ENCODE measurements at regions not wholly inside any gene's neighbourhood (a gene's known extent, or its start where the extent isn't known, plus 50 kb on each side); places are given as distances from the start of the nearest gene placed in this dataset.

GRCh38 chr3:118272991-118273390 lies 761.7 kb downstream of the IGSF11 start:
- DNase-seq (no peak), ATAC-seq (ENCODE audit: low read depth) (no peak)
- Mint-ChIP-seq H3K4me3 (no peak overlapping the region), H3K27ac (no peak overlapping the region), H3K4me1 (no peaks in the 10 kb centered on the region), H3K9me3 (peaks cover 16% of the 10 kb centered on the region), H3K36me3 (ENCODE audit: low read depth) (no peaks in the 10 kb centered on the region), H3K27me3 (no peaks in the 10 kb centered on the region)
- CTCF ChIA-PET = no interaction called here
- intact Hi-C loops (cut with micrococcal nuclease) = no loop called here
- POLR2A ChIA-PET = no interaction called here
- TF ChIP-seq CTCF (IDR thresholded peaks at IDR 0.05) = no peak

DNA sequence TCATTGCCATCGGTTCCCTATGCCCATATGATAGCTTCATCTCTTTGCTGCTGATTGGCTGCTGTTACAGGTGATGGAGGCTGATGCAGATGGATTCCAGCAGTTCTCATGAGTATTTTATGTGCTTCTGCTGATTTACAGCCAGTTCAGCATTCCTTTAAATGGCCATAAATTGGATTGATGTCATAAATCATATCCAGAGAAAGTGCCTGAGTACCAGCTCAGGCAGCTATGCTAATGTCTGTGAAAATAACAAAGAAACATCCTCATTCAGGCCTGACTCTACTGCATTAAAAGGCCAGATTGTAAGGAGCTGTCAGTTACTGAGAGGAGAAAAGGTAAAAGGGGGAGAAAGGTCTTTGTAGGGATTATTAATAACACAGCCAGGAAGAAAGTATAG lies 756.8 kb downstream of the IGSF11 start:
- Mint-ChIP-seq H3K27me3 (no peaks in the 10 kb centered on the region), H3K27ac (no peak overlapping the region), H3K9me3 (peaks cover 7% of the 10 kb centered on the region), H3K4me3 (no peak overlapping the region), H3K4me1 (no peaks in the 10 kb centered on the region), H3K36me3 (ENCODE audit: low read depth) (no peaks in the 10 kb centered on the region)
- ATAC-seq (ENCODE audit: low read depth) = no peak
- intact Hi-C loops (cut with micrococcal nuclease) = no loop called here
- ChIA-PET POLR2A (no interaction called here), CTCF (no interaction called here)
- DNase-seq = no peak
- TF ChIP-seq CTCF (IDR thresholded peaks at IDR 0.05) = no peak

DNA sequence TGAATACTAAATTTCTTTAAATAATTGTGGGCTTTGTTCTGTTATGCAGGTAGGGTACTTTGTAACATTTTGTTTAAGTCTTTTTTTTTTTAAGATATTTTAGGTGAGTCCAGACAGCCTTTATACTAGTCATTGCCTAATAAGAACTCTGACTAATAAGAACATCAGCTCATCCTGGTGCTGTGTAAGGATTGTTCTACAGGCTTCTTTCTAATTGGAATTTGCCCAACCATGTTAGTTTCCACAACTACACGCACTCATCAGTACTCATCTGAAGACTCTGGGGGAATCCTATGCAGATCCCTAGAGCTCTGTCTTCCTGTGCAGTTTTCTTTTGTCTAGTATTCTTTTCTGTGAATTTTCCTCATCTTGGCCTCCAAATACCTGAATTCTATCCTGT lies 741.8 kb downstream of the IGSF11 start:
- no peak for TF ChIP-seq CTCF (IDR thresholded peaks at IDR 0.05)
- Mint-ChIP-seq H3K27me3 (no peaks in the 10 kb centered on the region), H3K4me1 (no peaks in the 10 kb centered on the region), H3K27ac (no peak overlapping the region), H3K4me3 (no peak overlapping the region), H3K9me3 (peaks cover 5% of the 10 kb centered on the region), H3K36me3 (ENCODE audit: low read depth) (no peaks in the 10 kb centered on the region)
- ATAC-seq (ENCODE audit: low read depth) = no peak
- intact Hi-C loops (cut with micrococcal nuclease) = no loop called here
- ChIA-PET CTCF (no interaction called here), POLR2A (no interaction called here)
- DNase-seq = no peak

GRCh38 chr3:118298133-118298532 lies 736.5 kb downstream of the IGSF11 start:
- Mint-ChIP-seq H3K9me3 (peaks cover 2% of the 10 kb centered on the region), H3K27ac (no peak overlapping the region), H3K4me1 (no peaks in the 10 kb centered on the region), H3K27me3 (no peaks in the 10 kb centered on the region), H3K36me3 (ENCODE audit: low read depth) (no peaks in the 10 kb centered on the region), H3K4me3 (no peak overlapping the region)
- intact Hi-C loops (cut with micrococcal nuclease) = no loop called here
- POLR2A ChIA-PET = no interaction called here
- CTCF ChIA-PET = no interaction called here
- TF ChIP-seq CTCF (IDR thresholded peaks at IDR 0.05) = no peak
- ATAC-seq (ENCODE audit: low read depth) (no peak), DNase-seq (no peak)

DNA sequence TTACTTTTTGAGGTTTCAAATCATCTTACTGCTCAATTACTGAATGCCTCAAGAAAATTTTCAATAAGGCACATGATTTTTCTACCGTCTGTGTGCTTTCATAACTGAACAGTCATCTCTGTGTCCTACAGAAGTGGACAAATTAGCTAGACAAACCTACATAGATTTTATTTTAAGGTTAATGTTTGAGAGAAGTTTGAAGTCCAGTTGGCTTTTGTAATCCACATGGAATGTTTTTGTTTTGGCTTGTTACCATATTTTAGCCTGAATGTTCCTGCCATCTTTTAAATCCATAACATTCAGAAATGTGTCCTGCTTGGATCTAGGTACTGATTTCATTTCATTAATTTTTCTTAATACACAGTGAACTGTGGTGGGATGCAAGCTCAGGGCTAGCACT lies 730.1 kb downstream of the IGSF11 start:
- TF ChIP-seq CTCF (IDR thresholded peaks at IDR 0.05) = no peak
- no peaks in the 10 kb centered on the region for H3K4me1 Mint-ChIP-seq
- no peaks in the 10 kb centered on the region for H3K27me3 Mint-ChIP-seq
- POLR2A ChIA-PET = no interaction called here
- H3K27ac Mint-ChIP-seq = no peak overlapping the region
- no peak overlapping the region for H3K4me3 Mint-ChIP-seq
- DNase-seq (no peak), ATAC-seq (ENCODE audit: low read depth) (no peak)
- H3K9me3 Mint-ChIP-seq = peaks cover 4% of the 10 kb centered on the region
- CTCF ChIA-PET = no interaction called here
- intact Hi-C loops (cut with micrococcal nuclease) = no loop called here
- H3K36me3 Mint-ChIP-seq (ENCODE audit: low read depth) = no peaks in the 10 kb centered on the region
